ENCODE measurements at regions not wholly inside any gene's neighbourhood (a gene's known extent, or its start where the extent isn't known, plus 50 kb on each side); places are given as distances from the start of the nearest gene placed in this dataset.

DNA sequence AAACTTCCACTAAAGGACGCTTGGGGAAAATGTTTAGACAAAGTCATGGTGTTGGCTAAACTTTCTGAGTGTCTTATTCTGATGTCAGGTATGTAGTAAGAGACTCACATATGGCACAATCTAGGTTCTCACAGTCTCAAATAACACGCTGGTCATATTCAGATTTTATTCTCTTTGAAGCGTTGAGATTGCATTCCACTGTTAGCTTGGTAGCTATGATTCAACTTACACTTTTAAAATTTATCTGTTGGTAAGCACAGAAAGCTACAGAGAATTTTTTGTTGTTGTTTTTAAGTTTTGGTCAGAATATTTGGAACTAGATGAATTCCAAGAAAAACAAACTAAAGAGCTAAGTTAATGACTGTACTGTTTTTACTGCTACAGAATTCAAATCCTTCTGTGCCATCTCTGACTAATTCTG is 126.7 kb downstream of the PRRX1 start:
- TF ChIP-seq, protein P1, sequence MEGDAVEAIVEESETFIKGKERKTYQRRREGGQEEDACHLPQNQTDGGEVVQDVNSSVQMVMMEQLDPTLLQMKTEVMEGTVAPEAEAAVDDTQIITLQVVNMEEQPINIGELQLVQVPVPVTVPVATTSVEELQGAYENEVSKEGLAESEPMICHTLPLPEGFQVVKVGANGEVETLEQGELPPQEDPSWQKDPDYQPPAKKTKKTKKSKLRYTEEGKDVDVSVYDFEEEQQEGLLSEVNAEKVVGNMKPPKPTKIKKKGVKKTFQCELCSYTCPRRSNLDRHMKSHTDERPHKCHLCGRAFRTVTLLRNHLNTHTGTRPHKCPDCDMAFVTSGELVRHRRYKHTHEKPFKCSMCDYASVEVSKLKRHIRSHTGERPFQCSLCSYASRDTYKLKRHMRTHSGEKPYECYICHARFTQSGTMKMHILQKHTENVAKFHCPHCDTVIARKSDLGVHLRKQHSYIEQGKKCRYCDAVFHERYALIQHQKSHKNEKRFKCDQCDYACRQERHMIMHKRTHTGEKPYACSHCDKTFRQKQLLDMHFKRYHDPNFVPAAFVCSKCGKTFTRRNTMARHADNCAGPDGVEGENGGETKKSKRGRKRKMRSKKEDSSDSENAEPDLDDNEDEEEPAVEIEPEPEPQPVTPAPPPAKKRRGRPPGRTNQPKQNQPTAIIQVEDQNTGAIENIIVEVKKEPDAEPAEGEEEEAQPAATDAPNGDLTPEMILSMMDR (IDR thresholded peaks at IDR 0.05; ENCODE audit: low read depth, low read length): no peak
- TF ChIP-seq POLR2A (IDR thresholded peaks at IDR 0.05; ENCODE audit: extremely low read depth, insufficient read length): no peak
- TF ChIP-seq MYC (IDR thresholded peaks at IDR 0.05; ENCODE audit: low read depth, low read length): no peak
- TF ChIP-seq, protein P2, sequence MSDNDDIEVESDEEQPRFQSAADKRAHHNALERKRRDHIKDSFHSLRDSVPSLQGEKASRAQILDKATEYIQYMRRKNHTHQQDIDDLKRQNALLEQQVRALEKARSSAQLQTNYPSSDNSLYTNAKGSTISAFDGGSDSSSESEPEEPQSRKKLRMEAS (IDR thresholded peaks at IDR 0.05; ENCODE audit: low read depth, low read length): no peak
